GM18519 (cell line): ENCODE measurements at regions not wholly inside any gene's neighbourhood (a gene's known extent, or its start where the extent isn't known, plus 50 kb on each side); places are given as distances from the start of the nearest gene placed in this dataset.
A peak's percentile ranks its signal among the peaks of the same experiment; 100 is the strongest.
"Not testable (repeated sequence)": the region's sequence is repeated elsewhere in the genome, so short reads cannot be mapped to it uniquely, and the experiment has no call there.

Source experiments
- ATAC-seq: cut with Tn5 transposase; IDR thresholded peaks from one replicate; pipeline ENCODE4 v1.9.1; 2021; ENCODE audit warnings: mild to moderate bottlenecking, moderate library complexity; ENCODE audit not compliant: unreplicated experiment, low FRiP score

DNA sequence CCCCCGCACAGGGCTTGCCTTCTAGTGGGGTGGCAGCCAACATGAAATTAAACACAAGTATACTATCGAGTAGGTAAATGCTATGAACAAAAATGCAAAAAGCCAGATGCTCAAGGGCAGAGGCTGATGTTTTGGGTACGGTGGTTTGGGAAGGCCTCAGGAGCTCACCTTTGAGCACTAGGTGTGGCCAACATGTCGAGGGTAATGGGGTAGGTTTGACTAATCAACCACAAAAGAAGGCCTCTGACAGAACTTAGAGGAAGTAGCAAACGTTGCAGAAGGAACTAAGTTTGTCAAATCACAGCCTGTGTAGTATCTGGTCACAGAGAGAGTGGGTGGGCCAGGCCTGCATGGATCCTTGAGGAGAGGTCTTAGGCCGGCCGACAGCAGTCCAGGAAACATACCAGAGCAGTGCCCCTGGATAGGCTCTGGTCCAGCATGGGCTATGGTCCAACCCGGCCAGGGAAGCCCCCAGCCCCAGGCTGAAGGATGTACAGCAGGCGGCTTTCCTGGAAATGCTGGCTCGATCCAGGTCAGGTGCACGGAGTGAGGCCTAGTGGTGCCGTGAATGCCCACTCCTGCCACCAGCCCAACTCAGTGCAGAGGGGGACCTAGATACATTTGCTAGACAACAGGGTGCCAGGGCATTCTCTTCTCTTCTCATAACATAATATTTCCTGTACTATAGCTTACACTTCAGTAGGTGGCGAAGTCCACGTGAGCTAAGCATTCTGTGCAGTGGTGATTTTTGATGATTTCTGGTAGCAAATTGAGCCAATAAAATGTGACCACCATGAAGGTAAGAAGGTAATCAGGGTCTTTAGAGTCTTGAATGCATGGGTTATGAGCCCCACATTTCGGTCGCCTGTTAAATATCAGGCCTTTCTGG, 56.3 kb upstream of the CD93 start:
- peak; percentile 81 for ATAC-seq

DNA sequence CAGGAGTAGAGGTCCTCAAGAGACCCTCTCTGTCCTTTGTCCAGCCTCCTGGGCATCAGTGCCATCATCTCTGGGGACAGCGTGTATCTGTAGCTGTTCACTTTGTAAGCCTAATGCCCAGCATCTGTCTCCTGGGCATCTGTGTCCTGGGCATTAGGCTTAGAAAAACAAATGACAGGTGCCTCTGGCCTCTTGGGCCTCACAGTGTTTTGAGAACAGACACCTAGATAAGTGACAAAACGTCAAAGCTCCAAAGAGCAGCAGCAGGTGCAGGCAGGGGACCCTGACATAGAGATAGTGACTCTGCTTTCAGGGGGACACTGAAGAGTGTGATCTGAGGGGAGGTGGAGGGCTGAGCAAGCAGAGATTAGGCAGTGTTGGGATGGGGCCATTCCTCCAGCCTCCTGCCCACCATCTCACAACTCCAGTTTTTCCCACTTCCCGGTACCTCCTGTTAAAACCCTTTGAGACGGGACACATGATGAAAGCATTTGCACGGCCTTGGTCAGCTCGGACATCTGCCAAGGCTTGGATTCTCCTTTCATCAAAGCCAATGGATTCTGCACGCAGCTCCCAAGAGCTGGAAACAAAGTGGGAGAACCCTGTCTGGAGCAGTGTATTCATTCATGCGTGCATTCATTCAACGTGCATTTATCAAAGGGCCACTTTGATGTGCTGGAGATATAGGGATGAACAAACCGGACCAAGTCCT, 55.5 kb upstream of the CD93 start:
- ATAC-seq = no peak

DNA sequence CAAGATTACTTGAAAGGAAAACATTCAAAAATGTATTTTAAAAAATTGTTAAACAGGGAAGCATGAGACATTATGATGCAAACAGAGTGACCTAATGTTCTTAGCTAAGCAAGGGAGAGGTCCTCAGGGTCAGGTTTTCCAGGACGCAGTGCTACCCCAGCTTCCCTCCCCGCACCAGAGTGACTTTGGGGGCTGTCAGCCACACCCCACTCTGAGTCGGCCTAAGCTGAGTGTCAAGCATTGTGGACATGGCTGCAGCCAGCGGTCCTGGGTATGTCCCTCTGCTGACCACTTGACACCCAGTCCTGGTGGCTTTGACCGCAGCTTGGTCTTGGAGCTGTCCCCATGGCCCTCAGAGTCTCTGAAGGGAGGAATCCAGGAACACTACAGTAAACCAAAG, 54.9 kb upstream of the CD93 start:
- ATAC-seq = no peak

DNA sequence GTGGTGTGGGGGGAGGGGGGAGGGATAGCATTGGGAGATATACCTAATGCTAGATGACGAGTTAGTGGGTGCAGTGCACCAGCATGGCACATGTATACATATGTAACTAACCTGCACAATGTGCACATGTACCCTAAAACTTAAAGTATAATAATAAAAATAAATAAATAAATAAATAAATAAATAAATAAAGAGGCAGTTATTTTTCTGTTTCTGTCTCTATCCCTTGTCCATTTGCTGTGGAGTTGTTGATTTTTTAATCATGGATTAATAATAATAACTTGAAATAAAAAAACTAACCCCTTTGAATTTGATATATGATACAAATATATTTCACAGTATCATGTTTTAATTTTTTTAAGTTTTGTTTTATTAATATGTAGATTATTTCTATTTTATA, 53.9 kb upstream of the CD93 start:
- not testable (repeated sequence) for ATAC-seq

DNA sequence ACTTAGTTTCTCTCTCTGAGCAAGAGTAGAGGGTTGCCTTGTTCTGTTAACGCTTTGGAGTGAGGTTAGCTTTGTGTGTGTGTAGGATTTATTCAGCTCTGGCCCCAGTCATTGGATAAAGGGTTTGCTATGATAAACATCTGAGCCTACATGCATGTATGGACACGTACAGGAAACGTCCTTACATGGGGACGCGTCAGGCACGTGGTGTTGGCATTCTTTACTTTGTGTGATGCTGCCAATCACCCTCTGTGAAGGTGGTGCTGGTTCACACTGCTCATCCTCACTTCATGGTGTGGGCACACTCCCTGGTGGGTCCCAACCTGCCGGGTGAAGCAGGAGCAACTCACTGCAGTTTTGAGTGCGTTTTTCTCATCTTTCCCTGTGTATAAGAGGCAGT, 53.4 kb upstream of the CD93 start:
- ATAC-seq = no peak

DNA sequence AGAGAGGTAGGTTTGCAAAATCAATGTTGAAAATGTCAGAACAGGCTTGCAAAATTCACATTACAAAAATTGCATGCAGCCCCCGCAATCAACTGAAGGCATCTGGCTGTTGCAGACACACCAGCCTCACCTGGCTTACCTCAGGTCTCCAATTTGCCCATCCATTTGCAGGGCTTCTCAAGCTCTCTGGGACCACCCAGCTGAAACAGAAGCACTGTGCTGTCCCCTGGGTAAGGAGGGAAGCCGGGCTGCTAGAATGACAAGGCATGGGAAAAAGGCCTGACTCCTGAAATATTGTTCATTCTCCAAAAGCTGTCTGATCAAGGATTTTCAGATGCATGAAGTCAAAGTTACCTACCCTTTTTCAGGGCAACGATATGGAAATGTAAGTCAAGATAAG, 52.6 kb upstream of the CD93 start:
- ATAC-seq = no peak

DNA sequence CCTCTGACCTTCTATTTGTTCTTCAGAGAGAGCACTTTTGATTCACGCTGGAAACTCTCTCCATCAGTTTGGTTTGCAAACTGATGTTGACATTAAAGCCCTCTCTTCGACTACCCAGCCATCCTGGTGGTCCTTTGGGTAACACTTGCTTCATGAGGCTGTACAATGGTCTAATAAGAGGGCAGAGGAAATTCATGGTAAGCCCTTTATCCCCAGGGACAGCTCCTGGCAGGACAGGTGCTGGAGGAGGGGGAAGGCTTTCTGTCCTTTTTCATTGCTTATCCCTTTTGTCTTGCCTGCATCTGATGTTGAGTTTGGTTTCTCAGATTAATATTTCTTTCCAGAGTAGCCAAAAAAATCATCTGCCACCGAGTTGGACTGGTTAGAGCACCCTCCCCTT, 52.1 kb upstream of the CD93 start:
- ATAC-seq = no peak

DNA sequence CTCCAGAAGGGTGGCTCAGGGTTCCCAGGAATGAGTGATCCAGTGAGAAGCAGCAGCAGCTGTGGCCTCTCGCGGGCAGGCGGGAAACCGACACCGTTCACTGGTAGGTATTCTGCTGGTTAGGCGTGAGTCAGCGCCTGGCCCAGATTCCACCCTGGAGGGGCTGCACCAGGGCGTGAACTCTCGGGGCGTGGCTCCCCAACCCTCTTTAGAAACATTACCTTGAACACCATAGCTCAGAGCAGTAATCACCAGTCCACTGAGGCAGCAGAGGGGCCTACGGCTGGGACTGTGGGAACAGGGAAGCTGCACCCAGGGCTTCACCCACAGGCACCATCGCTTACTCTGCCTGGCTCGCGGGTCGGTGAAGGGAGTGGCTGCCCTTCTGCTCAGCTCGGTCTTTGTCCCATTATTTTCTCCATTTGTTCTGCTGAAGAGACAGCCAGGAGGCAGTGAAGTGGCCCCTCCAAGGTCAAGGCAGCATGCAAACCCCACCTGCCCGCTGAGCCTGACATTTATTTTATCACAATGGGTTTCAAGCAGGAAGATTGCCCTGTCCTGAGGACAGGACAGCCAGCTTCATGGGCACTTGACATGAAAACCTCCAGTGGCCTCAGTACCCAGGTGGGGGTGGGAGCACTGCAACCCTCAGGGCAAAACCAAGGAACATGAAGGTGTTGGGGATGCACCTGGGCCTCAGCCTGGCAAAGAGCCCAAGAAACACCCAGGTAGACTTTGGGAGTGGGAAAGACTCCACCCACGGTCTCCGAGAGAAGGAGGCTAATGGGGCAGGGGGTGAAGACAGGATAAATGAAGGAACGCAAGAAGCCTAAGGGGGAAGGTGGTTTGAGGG, 51.0 kb upstream of the CD93 start:
- no peak for ATAC-seq

DNA sequence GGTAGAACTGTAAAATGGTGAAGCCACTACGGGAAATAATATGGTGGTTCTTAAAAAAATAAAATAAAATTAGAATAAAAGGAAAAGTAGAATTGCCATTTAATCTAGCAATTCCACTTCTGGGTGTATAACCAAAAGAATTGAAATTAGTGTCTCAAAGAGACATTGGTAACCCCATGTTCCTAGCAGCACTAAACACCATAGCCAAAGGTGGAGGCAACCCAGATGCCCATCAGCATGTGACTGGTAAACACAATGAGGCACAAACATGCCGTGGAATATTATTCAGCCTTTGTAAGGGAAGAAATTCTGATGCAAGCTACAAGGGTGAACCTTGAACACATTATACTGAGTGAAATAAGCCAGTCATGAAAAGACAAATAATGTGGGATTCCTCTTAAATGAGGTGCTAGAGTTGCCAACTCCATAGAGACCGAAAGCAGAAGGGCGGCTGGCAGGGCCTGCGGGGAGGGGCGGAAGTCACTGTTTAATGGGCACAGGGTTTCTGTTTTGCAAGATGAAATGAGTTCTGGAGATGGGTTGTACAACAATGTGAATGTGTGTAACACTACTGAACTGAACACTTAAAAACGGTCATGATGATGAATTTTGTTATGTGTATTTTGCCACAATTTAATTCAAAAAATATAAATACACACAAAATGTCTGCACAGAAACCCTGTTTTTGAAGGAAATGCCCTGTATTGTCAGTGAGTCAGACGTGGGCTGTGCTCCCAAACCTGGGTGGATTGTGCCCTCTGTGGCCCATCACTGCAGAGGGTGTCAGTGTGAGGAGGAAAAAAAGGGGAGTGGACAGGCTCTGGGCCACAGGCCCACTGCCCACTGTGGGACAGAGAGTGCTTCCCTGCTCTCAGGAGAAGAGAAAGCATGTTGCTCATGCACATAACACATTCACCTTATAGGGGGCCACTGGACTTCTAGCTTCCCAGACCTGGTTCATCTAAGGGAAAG, 49.6 kb upstream of the CD93 start:
- no peak for ATAC-seq
